SJCRH30 (cell line): ENCODE measurements at regions not wholly inside any gene's neighbourhood (a gene's known extent, or its start where the extent isn't known, plus 50 kb on each side); places are given as distances from the start of the nearest gene placed in this dataset.
"Not testable (repeated sequence)": the region's sequence is repeated elsewhere in the genome, so short reads cannot be mapped to it uniquely, and the experiment has no call there.

Experiments
- DNase-seq, 2 experiments: peaks; one replicate each; pipeline ENCODE4 v3.0.0-alpha.2; 2015 to 2020
- H3K27ac ChIP-seq: fragments of 250-450 bp; sonication (Bioruptor Pico); 2 replicates; pipeline ENCODE4 v1.5.1; 2020; ENCODE audit warnings: mild to moderate bottlenecking, moderate library complexity
- H3K27me3 ChIP-seq: fragments of 250-450 bp; sonication (Bioruptor Pico); 2 replicates; pipeline ENCODE4 v1.5.1; 2020; ENCODE audit warnings: mild to moderate bottlenecking, moderate library complexity
- H3K36me3 ChIP-seq: fragments of 250-450 bp; sonication (Bioruptor Pico); 2 replicates; pipeline ENCODE4 v1.5.1; 2020; ENCODE audit warnings: mild to moderate bottlenecking, moderate library complexity
- H3K4me1 ChIP-seq: fragments of 250-450 bp; sonication (Bioruptor Pico); 2 replicates; pipeline ENCODE4 v1.5.1; 2020; ENCODE audit warnings: mild to moderate bottlenecking, moderate library complexity
- H3K4me3 ChIP-seq: fragments of 250-450 bp; sonication (Bioruptor Pico); 2 replicates; pipeline ENCODE4 v1.5.1; 2020; ENCODE audit warnings: mild to moderate bottlenecking, moderate library complexity
- H3K9me3 ChIP-seq: fragments of 250-450 bp; sonication (Bioruptor Pico); replicated peaks from 2 replicates; pipeline ENCODE4 v1.5.1; 2020; ENCODE audit warnings: mild to moderate bottlenecking, moderate library complexity

- no peak for DNase-seq
- no peaks in the 10 kb centered on the region for H3K36me3 ChIP-seq
- no peaks in the 10 kb centered on the region for H3K27me3 ChIP-seq
- H3K9me3 ChIP-seq, result no peaks in the 10 kb centered on the region
- H3K4me1 ChIP-seq, result no peaks in the 10 kb centered on the region
- H3K27ac ChIP-seq, result no peak overlapping the region
- H3K4me3 ChIP-seq, result no peak overlapping the region
Measured at GRCh38 chr6:67881706-67882065, 753.4 kb upstream of the ADGRB3 start.

GRCh38 chr6:67880939-67881705 lies 754.0 kb upstream of the ADGRB3 start:
- H3K36me3 ChIP-seq, result no peaks in the 10 kb centered on the region
- H3K27ac ChIP-seq, result no peak overlapping the region
- no peak for DNase-seq
- H3K4me1 ChIP-seq, result no peaks in the 10 kb centered on the region
- H3K9me3 ChIP-seq, result no peaks in the 10 kb centered on the region
- H3K27me3 ChIP-seq, result no peaks in the 10 kb centered on the region
- H3K4me3 ChIP-seq, result no peak overlapping the region

DNA sequence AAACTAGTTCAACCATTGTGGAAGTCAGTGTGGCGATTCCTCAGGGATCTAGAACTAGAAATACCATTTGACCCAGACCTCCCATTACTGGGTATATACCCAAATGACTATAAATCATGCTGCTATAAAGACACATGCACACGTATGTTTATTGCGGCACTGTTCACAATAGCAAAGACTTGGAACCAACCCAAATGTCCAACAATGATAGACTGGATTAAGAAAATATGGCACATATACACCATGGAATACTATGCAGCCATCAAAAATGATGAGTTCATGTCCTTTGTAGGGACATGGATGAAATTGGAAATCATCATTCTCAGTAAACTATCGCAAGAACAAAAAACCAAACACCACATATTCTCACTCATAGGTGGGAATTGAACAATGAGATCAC lies 754.7 kb upstream of the ADGRB3 start:
- not testable (repeated sequence) for H3K4me1 ChIP-seq, H3K36me3 ChIP-seq, H3K9me3 ChIP-seq, H3K27me3 ChIP-seq, DNase-seq, H3K27ac ChIP-seq, H3K4me3 ChIP-seq

GRCh38 chr6:67879928-67880327 lies 755.2 kb upstream of the ADGRB3 start:
- not testable (repeated sequence) for H3K36me3 ChIP-seq, H3K4me1 ChIP-seq, DNase-seq, H3K27me3 ChIP-seq, H3K27ac ChIP-seq, H3K9me3 ChIP-seq, H3K4me3 ChIP-seq

- not testable (repeated sequence) for H3K4me3 ChIP-seq
Measured at GRCh38 chr6:67879105-67879904, 755.8 kb upstream of the ADGRB3 start.

DNA sequence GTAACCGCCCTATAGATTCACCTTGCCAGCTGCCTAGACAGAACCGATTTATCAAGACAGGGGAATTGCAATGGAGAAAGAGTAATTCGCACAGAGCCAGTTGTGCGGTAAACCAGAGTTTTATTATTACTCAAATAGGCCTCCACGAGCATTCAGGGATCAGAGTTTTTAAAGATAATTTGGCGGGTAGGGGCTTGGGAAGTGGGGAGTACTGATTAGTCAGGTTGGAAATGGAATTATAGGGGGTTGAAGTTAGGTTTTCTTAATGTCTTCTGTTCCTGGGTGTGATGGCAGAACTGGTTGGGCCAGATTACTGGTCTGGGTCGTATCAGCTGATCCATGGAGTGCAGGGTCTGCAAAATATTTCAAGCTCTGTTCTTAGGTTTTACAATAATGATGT lies 756.9 kb upstream of the ADGRB3 start:
- H3K27me3 ChIP-seq, H3K9me3 ChIP-seq, H3K36me3 ChIP-seq, H3K27ac ChIP-seq, H3K4me1 ChIP-seq, DNase-seq, H3K4me3 ChIP-seq: not testable (repeated sequence)

More at GRCh38 chr6:67879105-67879904, 755.8 kb upstream of the ADGRB3 start:
- not testable (repeated sequence) for DNase-seq, H3K27ac ChIP-seq, H3K9me3 ChIP-seq, H3K36me3 ChIP-seq, H3K27me3 ChIP-seq, H3K4me1 ChIP-seq

DNA sequence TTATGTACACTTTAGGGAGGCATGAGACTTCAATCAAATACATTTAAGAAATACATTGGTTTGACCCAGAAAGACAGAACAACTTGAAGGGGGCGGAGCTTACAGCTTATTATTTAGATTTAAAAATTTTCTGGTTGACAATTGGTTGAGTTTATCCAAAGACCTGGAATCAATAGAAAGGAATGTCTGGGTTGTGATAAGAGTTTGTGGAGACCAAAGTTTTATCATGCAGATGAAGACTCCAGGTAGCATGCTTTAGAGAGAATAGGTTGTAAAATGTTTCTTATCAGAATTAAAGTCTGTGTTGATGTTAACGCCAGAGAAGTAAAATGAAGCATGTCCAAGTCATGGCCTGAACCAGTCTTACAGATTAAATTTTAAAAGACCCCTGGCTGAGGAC lies 757.8 kb upstream of the ADGRB3 start:
- Histone ChIP-seq H3K9me3 (no peaks in the 10 kb centered on the region), H3K4me3 (no peak overlapping the region), H3K4me1 (no peaks in the 10 kb centered on the region), H3K36me3 (no peaks in the 10 kb centered on the region), H3K27ac (no peak overlapping the region), H3K27me3 (no peaks in the 10 kb centered on the region)
- no peak for DNase-seq

DNA sequence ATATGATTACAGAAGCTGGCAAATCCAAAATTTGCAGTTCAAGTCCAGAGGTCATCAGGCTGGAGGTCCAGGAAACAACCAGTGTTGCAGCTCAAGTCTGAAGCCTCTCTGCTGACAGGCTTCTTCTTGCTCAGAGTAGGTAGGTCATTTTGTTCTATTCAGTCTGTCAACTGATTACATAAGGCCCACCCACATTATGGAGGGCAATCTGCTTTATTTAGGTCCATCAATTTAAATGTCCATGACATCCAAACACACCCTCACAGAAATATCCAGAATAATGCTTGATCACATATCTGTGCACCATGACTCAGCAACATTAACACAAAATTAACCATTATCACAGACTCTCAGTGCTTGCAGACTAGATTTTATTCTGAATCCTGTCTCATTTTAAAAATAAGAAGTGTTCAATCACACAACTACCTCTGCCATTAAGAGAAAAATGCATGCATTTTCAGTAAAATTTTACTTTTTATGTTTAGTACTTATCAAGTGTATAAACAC lies 759.2 kb upstream of the ADGRB3 start:
- Histone ChIP-seq H3K27me3 (no peaks in the 10 kb centered on the region), H3K36me3 (no peaks in the 10 kb centered on the region), H3K27ac (no peak overlapping the region), H3K9me3 (no peaks in the 10 kb centered on the region), H3K4me3 (no peak overlapping the region), H3K4me1 (no peaks in the 10 kb centered on the region)
- DNase-seq, result no peak

GRCh38 chr6:67870321-67870720 lies 764.8 kb upstream of the ADGRB3 start:
- H3K9me3 ChIP-seq, result no peaks in the 10 kb centered on the region
- H3K4me1 ChIP-seq, result no peaks in the 10 kb centered on the region
- H3K27ac ChIP-seq, result no peak overlapping the region
- no peak for DNase-seq
- H3K36me3 ChIP-seq, result no peaks in the 10 kb centered on the region
- H3K27me3 ChIP-seq, result no peaks in the 10 kb centered on the region
- H3K4me3 ChIP-seq, result no peak overlapping the region

DNA sequence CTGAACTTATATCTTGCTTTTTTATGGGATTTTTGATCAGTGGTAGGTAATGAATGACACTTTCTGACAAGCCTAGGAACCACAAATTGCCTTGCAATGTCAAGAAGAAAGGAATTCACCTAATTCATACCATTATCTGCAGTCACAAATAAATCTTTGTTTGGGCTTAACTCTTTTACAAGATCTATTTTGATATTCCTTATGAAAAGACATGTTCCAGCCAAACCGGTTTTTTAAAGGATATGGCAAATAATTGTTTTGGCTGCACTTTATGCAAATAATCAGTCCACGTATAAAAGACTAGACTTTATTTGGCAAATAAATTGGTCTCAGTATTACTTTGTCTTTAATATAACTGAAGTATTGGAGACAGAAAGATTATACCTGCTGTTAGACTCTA lies 771.7 kb upstream of the ADGRB3 start:
- DNase-seq, result no peak
- no peaks in the 10 kb centered on the region for H3K4me1 ChIP-seq
- H3K36me3 ChIP-seq, result no peaks in the 10 kb centered on the region
- no peak overlapping the region for H3K4me3 ChIP-seq
- H3K27ac ChIP-seq, result no peak overlapping the region
- H3K9me3 ChIP-seq, result no peaks in the 10 kb centered on the region
- no peaks in the 10 kb centered on the region; the same call in 1 of the 2 replicates for H3K27me3 ChIP-seq

DNA sequence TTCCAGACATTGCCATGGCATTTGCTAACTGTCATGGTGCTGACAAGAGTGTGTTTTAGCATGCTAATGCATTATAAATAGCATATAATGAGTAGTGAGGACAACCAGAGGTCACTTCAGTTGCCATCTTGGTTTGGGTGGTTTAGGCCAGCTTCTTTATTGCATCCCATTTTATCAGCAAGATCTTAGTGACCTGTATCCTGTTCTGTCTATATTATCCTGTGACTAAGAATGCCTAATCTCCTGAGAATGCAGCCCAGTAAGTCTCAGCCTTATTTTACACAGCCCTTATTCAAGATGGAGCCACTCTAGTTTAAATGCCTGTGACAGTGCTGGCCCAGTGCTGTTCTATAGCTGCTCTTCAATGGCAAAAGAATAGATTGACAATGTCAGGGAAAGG lies 781.0 kb upstream of the ADGRB3 start:
- H3K27ac ChIP-seq, result no peak overlapping the region
- no peak overlapping the region for H3K4me3 ChIP-seq
- DNase-seq, result no peak
- no peaks in the 10 kb centered on the region for H3K9me3 ChIP-seq
- H3K27me3 ChIP-seq, result no peaks in the 10 kb centered on the region
- no peaks in the 10 kb centered on the region for H3K4me1 ChIP-seq
- no peaks in the 10 kb centered on the region for H3K36me3 ChIP-seq

- H3K4me3 ChIP-seq, result no peak overlapping the region
- H3K27me3 ChIP-seq, result no peaks in the 10 kb centered on the region
- no peaks in the 10 kb centered on the region for H3K9me3 ChIP-seq
- H3K4me1 ChIP-seq, result no peaks in the 10 kb centered on the region
- no peak for DNase-seq
- H3K36me3 ChIP-seq, result no peaks in the 10 kb centered on the region
- H3K27ac ChIP-seq, result no peak overlapping the region
Measured at GRCh38 chr6:67839818-67840217, 795.3 kb upstream of the ADGRB3 start.

GRCh38 chr6:67825201-67825895 lies 809.7 kb upstream of the ADGRB3 start:
- H3K9me3 ChIP-seq, result no peaks in the 10 kb centered on the region

DNA sequence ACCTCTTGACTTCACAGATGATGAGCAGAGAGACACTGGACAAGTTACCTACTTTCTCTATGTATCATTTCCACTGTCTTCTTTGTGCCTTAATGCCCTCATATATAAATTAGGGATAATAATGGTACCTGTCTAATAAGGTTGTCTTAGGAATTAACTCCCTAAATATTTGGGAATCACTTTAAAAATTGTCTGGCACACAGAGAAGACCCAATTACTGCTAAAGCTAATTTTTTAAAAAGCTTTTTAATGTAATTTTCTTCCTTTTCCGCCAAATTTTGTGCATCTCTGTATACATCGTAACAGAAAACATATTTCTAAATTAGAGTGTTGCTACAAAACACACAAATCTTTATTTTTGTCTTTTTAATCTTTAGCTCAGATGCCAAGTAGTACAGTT lies 816.8 kb upstream of the ADGRB3 start:
- Histone ChIP-seq H3K27ac (no peak overlapping the region), H3K4me3 (no peak overlapping the region)

More at GRCh38 chr6:67825201-67825895, 809.7 kb upstream of the ADGRB3 start:
- Histone ChIP-seq H3K4me1 (no peaks in the 10 kb centered on the region), H3K36me3 (no peaks in the 10 kb centered on the region), H3K4me3 (no peak overlapping the region), H3K27ac (no peak overlapping the region), H3K27me3 (no peaks in the 10 kb centered on the region)
- no peak for DNase-seq

DNA sequence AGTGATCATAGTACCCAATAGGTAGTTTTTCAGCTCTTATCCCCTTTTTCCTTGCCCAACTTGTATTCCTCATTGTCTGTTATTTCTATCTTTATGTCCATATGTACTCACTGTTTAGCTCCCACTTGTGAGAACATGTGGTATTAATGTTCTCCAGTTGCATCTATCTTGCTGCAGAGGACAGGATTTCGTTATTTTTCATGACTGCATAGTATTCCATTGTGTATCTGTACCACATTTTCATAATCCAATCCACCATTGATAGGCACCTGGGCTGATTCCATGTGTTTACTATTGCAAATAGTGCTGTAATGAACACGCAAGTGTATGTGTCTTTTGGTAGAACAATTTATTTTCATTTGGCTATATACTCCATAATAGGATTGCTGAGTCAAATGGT lies 819.5 kb upstream of the ADGRB3 start:
- Histone ChIP-seq H3K4me1 (no peaks in the 10 kb centered on the region), H3K36me3 (no peaks in the 10 kb centered on the region), H3K27ac (no peak overlapping the region), H3K9me3 (no peaks in the 10 kb centered on the region), H3K27me3 (no peaks in the 10 kb centered on the region), H3K4me3 (no peak overlapping the region)
- DNase-seq, result no peak

More for the DNA sequence above, 816.8 kb upstream of the ADGRB3 start:
- Histone ChIP-seq H3K27me3 (no peaks in the 10 kb centered on the region), H3K9me3 (no peaks in the 10 kb centered on the region), H3K36me3 (no peaks in the 10 kb centered on the region), H3K4me1 (no peaks in the 10 kb centered on the region)
- no peak for DNase-seq
